Cardiac muscle cell (in vitro differentiated cells and primary cell): ENCODE measurements at regions not wholly inside any gene's neighbourhood (a gene's known extent, or its start where the extent isn't known, plus 50 kb on each side); places are given as distances from the start of the nearest gene placed in this dataset.
"Not testable (repeated sequence)": the region's sequence is repeated elsewhere in the genome, so short reads cannot be mapped to it uniquely, and the experiment has no call there.

Experiments
- DNase-seq, 2 donors: peaks; one replicate each; pipeline versions ENCODE4 v3.0.0 to v3.0.0-alpha.2; 2010 to 2017; ENCODE audit warnings: low read depth in 1 of 2, low spot score in 1 of 2
- H3K27ac ChIP-seq: fragments of 200-600 bp; sonication (generic); 2 replicates; pipeline ENCODE4 v1.5.1; 2016
- H3K27me3 ChIP-seq: fragments of 200-600 bp; sonication (generic); 2 replicates; pipeline ENCODE4 v1.6.0; 2016; ENCODE audit warnings: control low read depth
- H3K36me3 ChIP-seq: fragments of 200-600 bp; sonication (generic); 2 replicates; pipeline ENCODE4 v1.5.1; 2016; ENCODE audit warnings: control low read depth
- H3K4me1 ChIP-seq: fragments of 200-600 bp; sonication (generic); 2 replicates; pipeline ENCODE4 v1.8.1; 2017; ENCODE audit warnings: low read depth, mild to moderate bottlenecking, mixed run types
- H3K4me3 ChIP-seq: fragments of 200-600 bp; sonication (generic); 2 replicates; pipeline ENCODE4 v1.5.1; 2016; ENCODE audit warnings: mild to moderate bottlenecking
- H3K9me3 ChIP-seq: fragments of 200-600 bp; sonication (generic); 2 replicates; pipeline ENCODE4 v1.5.1; 2017; ENCODE audit warnings: low read depth, mild to moderate bottlenecking, control low read depth
- CTCF ChIP-seq: IDR thresholded peaks from 2 replicates; pipeline ENCODE4 v1.5.1; 2012; ENCODE audit warnings: low read depth, mild to moderate bottlenecking, low read length

DNA sequence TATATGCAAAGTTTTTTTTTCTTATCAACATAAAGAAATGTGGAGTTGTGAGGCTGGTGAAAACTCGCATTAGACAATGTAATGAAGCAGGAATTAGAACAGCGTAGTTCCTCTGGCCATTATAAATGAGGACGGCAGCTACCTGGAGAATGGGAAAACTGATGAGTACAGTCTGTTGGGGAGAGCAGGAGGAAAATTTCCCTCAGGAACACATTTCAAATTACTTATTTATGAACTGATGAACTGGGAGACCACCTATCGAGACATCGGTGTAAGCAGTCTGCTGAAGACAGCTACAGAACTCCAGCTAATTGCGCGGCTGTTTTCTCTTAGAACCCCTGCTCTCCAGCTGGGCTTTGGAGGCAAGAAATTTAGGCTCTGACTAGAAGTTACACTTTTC is 343.9 kb upstream of the CLINT1 start:
- no peaks in the 10 kb centered on the region for H3K27me3 ChIP-seq
- H3K4me1 ChIP-seq = no peaks in the 10 kb centered on the region
- no peak overlapping the region for H3K4me3 ChIP-seq
- no peak for DNase-seq
- no peak overlapping the region for H3K27ac ChIP-seq
- H3K36me3 ChIP-seq = no peaks in the 10 kb centered on the region
- no peak for TF ChIP-seq CTCF
- no peaks in the 10 kb centered on the region for H3K9me3 ChIP-seq

DNA sequence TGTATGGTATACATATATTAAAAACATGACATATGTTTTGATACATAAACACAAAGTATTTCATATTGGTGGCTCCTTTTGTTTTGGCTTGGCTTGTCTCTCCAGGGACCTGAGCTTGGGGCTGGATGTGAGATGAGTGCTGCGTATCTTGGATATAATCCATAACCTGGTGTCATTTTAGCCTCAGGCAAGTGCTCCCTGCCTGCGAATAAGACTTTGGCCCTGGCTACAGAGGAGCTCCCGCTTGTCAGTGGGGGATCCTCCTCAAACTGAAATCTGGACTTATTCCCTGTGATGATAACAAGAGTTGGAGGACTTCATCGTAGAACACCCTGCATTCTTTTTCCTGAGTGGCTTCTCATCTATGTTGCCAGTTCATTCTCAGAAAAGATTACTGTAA is 341.7 kb upstream of the CLINT1 start:
- no peaks in the 10 kb centered on the region for H3K4me1 ChIP-seq
- TF ChIP-seq CTCF = no peak
- H3K4me3 ChIP-seq = no peak overlapping the region
- no peak for DNase-seq
- H3K9me3 ChIP-seq = no peaks in the 10 kb centered on the region
- no peaks in the 10 kb centered on the region for H3K36me3 ChIP-seq
- H3K27me3 ChIP-seq = no peaks in the 10 kb centered on the region
- no peak overlapping the region for H3K27ac ChIP-seq

DNA sequence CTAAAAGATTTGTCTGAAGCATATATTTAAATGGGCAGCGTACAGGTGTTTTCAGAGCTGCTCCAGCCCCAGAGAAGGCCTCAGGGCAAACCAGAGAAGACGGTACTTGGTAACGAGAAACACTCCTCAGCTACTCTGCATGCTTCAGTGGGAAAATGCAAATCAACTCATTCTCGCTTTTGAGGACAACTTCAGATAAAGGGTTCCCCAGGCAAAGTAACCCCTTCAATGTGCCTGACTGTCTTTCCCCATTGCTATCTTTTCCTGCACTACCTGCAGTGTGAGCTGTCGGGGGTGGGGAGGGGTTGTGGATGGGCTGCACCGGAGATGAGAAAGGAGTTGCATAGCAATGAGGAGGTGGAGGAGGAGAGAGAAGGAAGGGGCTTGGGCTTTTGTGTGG is 339.7 kb upstream of the CLINT1 start:
- H3K4me3 ChIP-seq = no peak overlapping the region
- no peak for DNase-seq
- H3K9me3 ChIP-seq = no peaks in the 10 kb centered on the region
- H3K27ac ChIP-seq = no peak overlapping the region
- no peak for TF ChIP-seq CTCF
- H3K4me1 ChIP-seq = no peaks in the 10 kb centered on the region
- no peaks in the 10 kb centered on the region for H3K36me3 ChIP-seq
- no peaks in the 10 kb centered on the region for H3K27me3 ChIP-seq

DNA sequence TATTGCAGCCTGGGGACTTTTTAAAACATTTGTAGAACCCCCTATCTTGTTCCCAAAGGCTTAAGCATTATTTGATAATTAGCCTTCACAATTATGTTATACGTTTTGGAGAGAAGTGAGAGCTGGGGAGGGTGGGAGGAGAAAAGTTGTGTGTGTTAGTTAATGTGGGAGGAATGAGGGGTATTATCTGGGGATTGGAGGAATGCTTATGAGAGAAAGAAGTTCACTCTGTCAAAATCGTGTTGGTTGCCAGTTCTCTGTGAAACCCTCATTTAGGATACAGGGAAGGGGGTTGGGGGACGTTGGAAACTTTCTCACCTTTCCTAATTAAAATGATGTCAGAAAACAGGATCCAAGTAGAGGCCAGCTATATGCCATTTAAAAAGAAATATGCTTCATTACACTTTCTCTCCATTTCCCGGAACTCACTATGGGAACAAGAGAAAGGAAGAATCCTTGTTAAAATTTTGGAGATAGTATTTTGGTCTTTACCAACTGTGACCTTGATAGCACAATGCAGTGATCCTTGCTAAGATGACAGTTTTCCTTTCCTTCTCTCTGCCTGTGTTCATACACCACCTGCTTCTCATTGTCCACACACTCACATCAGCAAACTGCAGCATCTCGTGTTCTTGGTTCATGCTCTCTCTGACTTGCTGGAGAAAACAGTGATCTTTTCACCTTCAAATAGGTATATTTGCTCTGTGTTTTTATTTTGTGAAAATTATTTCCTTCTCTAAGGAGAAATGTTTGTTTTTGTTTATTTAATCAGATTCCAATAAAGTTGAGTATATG is 336.7 kb upstream of the CLINT1 start:
- Histone ChIP-seq H3K4me3 (no peak overlapping the region), H3K36me3 (no peaks in the 10 kb centered on the region), H3K27me3 (no peaks in the 10 kb centered on the region), H3K4me1 (no peaks in the 10 kb centered on the region), H3K9me3 (no peaks in the 10 kb centered on the region), H3K27ac (no peak overlapping the region)
- DNase-seq = no peak
- TF ChIP-seq CTCF = no peak

- no peaks in the 10 kb centered on the region for H3K36me3 ChIP-seq
- DNase-seq = no peak
- H3K9me3 ChIP-seq = no peaks in the 10 kb centered on the region
- H3K27ac ChIP-seq = no peak overlapping the region
- H3K4me1 ChIP-seq = no peaks in the 10 kb centered on the region
- H3K27me3 ChIP-seq = no peaks in the 10 kb centered on the region
- H3K4me3 ChIP-seq = no peak overlapping the region
- TF ChIP-seq CTCF = no peak
Observed at GRCh38 chr5:158194561-158194976, 335.6 kb upstream of the CLINT1 start.

DNA sequence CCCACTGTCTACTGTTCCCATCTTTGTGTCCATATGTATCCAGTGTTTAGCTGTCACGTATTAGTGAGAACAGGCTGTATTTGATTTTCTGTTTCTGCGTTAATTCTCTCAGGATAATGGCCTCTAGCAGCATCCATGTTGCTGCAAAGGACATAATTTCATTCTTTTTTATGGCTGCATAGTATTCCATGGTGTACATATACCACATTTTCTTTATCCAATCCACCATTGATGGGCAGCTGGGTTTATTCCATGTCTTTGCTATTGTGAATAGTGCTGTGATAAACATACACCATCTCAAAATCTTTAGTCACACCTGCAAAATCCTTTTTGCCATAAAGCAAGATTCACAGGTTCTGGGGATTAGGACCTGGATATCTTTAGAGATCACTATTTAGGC is 334.4 kb upstream of the CLINT1 start:
- not testable (repeated sequence) for DNase-seq, H3K9me3 ChIP-seq, H3K36me3 ChIP-seq, H3K27ac ChIP-seq, H3K27me3 ChIP-seq, H3K4me1 ChIP-seq, H3K4me3 ChIP-seq
